Cerebellar cortex (tissue), 1 donor: ENCODE measurements at regions not wholly inside any gene's neighbourhood (a gene's known extent, or its start where the extent isn't known, plus 50 kb on each side); places are given as distances from the start of the nearest gene placed in this dataset.

ENCODE experiments used
- DNase-seq: peaks from one replicate; pipeline ENCODE4 v3.0.0-alpha.2; 2015; ENCODE audit warnings: low spot score

GRCh38 chr3:31462050-31462569 lies 70.6 kb upstream of the STT3B start:
- DNase-seq, result no peak

DNA sequence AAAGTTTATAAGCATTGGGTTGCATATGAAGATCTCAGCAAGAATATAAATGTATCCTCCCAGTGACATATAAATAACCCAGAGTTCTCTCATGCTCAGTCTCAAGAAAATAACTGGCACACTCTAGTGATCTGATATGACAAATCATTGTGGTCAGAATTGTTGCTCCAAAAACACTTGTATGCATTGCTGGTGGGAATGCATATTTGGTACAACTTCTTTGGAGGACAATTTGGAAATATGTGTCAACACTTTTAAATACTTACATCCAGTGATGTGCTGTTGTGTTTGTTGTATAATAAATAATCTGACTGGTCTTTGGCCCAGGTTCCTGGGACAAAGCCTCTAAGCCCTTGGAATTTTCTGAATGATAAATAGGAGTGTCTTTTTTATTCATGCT lies 66.7 kb upstream of the STT3B start:
- DNase-seq, result no peak

- DNase-seq, result no peak
These were observed 65.9 kb upstream of the STT3B start for GRCh38 chr3:31466866-31467265.

DNA sequence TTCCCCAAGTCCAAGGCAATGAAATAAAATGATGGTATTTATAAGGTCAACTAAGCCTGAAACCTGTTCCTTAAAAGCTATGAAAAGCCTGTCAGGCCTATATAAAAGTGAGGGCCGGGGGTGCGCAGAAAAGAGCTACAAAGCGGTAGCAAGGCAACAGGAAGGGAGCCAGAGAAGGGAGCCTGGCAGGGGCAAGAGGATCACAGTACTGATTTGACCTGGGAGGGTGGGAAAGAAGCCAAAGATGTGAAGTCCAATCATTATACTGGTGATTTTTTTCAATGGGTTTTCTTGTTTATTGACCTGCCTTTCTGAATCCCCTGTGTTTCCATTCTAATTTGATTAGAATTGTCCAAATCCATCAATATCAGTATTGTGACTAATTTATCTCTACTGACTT lies 64.3 kb upstream of the STT3B start:
- DNase-seq, result no peak

DNA sequence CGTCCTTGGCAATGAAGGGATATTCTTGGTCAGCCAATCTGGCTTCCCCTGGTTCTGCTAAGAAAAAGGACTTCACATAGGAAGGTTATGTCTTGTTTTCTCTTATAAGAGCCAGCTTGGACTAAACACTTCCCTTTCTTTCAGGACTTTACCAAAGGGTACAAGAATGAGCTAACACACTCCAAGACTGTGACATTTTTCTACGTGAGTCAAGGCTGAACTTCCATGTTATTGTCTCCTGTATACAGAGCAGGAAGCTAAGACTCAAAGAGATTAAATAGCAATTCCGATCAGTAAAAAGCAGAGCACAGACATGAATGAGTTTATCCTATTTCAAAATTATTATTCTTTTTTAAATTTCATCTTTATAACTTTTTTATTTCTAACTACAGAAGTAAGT lies 63.3 kb upstream of the STT3B start:
- DNase-seq, result no peak

- DNase-seq, result no peak
These were observed 60.0 kb upstream of the STT3B start for GRCh38 chr3:31472479-31473390.

DNA sequence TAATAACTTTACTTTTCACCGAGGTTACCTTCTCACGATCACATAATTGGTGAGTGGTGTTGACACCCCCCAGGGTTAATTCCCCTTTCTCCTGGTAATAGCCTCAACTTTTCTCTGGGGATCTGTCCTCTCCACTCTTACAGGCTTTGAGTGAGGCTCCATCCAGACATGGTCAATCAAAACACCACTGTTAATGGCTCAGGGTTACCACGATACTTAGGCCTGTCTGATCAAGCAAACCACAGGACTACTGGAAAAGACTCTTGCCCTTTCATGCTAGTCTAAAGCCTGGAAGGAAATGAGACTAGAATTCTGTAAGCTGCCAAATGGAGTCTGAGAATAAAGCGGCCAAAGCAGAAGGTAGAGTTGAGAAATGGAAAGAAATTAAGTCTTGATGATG lies 56.5 kb upstream of the STT3B start:
- no peak for DNase-seq

- no peak for DNase-seq
These were observed 53.3 kb upstream of the STT3B start for GRCh38 chr3:31479431-31479830.

DNA sequence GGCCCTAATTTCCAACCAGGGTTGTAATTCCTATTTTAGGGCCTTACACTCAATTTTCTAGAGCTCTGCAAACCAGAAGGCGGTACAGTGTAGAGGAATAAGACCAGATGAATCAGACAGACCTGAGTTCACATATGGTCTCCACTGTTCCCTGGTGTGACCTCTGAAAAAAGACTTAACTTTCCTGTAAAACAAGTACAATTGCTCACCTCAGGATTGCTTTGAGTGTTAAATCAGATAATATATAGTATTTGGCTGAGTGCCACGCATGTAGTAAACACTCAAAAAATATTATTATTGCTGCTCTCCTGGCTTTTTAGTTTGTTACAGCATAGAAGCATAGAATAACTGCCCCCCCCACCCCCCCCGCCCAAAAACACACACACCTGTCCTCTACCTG lies 51.0 kb upstream of the STT3B start:
- no peak for DNase-seq

GRCh38 chr3:31482493-31483200 lies 50.1 kb upstream of the STT3B start:
- no peak for DNase-seq
